ENCODE measurements at regions not wholly inside any gene's neighbourhood (a gene's known extent, or its start where the extent isn't known, plus 50 kb on each side); places are given as distances from the start of the nearest gene placed in this dataset.

DNA sequence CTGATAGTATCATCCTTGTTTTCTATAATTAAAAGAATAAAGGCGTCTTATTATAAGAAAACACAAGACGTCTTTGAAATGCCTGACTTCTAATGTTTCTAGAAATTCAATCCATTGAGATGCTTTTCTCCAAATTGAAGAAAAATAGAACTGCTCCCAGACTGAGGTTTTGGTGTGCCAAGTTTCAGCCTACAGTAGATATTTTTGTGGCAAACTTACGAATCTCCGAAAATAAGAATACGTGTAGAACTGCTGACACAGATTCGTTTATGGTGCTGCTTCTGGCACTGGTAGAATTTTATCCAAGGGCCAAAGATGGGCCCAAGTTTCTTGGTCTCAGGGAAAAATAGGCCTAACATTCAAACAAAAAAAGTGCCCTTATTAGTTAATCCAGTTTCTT lies 554.5 kb upstream of the NR5A2 start:
- Histone ChIP-seq H3K9me3 (ENCODE audit: insufficient read depth, low read length, severe bottlenecking) (peaks cover 3% of the 10 kb centered on the region), H3K4me3 (ENCODE audit: low read depth in 1 of 2, low read length in 2 of 2) (no peak overlapping the region), H3K4me1 (ENCODE audit: insufficient read depth, low read length) (no peaks in the 10 kb centered on the region), H3K9ac (ENCODE audit: low read depth, low read length) (no peak overlapping the region), H3K27me3 (ENCODE audit: insufficient read depth, low read length, poor library complexity) (no peaks in the 10 kb centered on the region), H3K4me2 (ENCODE audit: insufficient read depth, low read length) (no peak overlapping the region), H3K27ac (ENCODE audit: low read length) (no peak overlapping the region), H4K20me1 (ENCODE audit: insufficient read depth, low read length) (no peaks in the 10 kb centered on the region), H3K79me2 (ENCODE audit: insufficient read depth, low read length) (no peaks in the 10 kb centered on the region), H2AFZ (ENCODE audit: low read depth, low read length) (no peak overlapping the region), H3K36me3 (ENCODE audit: insufficient read depth, low read length) (no peaks in the 10 kb centered on the region)
- TF ChIP-seq, protein P1, sequence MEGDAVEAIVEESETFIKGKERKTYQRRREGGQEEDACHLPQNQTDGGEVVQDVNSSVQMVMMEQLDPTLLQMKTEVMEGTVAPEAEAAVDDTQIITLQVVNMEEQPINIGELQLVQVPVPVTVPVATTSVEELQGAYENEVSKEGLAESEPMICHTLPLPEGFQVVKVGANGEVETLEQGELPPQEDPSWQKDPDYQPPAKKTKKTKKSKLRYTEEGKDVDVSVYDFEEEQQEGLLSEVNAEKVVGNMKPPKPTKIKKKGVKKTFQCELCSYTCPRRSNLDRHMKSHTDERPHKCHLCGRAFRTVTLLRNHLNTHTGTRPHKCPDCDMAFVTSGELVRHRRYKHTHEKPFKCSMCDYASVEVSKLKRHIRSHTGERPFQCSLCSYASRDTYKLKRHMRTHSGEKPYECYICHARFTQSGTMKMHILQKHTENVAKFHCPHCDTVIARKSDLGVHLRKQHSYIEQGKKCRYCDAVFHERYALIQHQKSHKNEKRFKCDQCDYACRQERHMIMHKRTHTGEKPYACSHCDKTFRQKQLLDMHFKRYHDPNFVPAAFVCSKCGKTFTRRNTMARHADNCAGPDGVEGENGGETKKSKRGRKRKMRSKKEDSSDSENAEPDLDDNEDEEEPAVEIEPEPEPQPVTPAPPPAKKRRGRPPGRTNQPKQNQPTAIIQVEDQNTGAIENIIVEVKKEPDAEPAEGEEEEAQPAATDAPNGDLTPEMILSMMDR (IDR thresholded peaks at IDR 0.05; ENCODE audit: borderline replicate concordance, extremely low read depth, low read length, poor library complexity, severe bottlenecking): no peak
- TF ChIP-seq EZH2 (IDR thresholded peaks at IDR 0.05; ENCODE audit: borderline replicate concordance, low read depth, low read length, severe bottlenecking): no peak
- no peak for ATAC-seq (ENCODE audit: insufficient read depth, low read depth)
- DNase-seq: no peak

DNA sequence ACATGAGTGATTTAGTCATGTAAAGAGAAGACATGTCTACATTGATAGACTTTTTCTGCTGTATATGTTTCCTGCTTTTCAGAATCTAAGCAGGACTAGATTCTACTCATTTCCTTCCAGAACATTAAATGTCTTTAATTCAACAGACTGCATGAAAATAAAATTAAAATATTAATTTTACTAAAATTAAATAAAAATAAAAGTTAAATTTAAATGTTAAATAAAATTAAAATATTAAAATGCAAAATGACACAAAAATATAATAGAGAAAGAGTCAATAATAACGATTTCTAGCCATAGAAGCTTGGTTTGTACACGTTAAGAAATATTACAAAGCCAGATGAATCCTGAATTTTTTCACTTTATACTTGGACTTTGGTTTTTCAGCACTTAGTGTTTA lies 552.8 kb upstream of the NR5A2 start:
- no peak for ATAC-seq (ENCODE audit: insufficient read depth, low read depth)
- Histone ChIP-seq H3K4me3 (ENCODE audit: low read depth in 1 of 2, low read length in 2 of 2) (no peak overlapping the region), H3K27ac (ENCODE audit: low read length) (no peak overlapping the region)

DNA sequence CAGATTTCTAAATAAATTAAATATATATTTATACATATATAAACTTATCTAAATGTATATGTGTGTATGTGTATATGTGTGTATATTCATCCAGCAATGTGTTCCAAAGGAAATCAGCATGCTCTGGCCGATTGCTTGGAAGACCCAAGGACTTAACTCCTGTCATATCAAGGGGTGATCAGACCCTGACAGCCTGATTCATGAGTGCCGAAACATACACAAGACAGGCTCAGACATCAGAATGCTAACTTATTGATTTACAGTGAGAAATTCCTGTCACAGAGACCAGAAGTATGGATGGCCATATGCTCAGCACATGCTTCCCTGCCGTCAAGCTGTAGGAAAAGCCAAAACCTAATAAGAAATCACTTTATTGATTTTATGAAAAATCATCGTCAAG lies 545.1 kb upstream of the NR5A2 start:
- TF ChIP-seq, protein P1 (IDR thresholded peaks at IDR 0.05; ENCODE audit: borderline replicate concordance, extremely low read depth, low read length, poor library complexity, severe bottlenecking): no peak
- no peak for TF ChIP-seq EZH2 (IDR thresholded peaks at IDR 0.05; ENCODE audit: borderline replicate concordance, low read depth, low read length, severe bottlenecking)
- Histone ChIP-seq H2AFZ (ENCODE audit: low read depth, low read length) (no peak overlapping the region), H3K9ac (ENCODE audit: low read depth, low read length) (no peak overlapping the region), H3K27me3 (ENCODE audit: insufficient read depth, low read length, poor library complexity) (no peaks in the 10 kb centered on the region), H3K79me2 (ENCODE audit: insufficient read depth, low read length) (no peaks in the 10 kb centered on the region), H3K4me3 (ENCODE audit: low read depth in 1 of 2, low read length in 2 of 2) (no peak overlapping the region), H3K4me1 (ENCODE audit: insufficient read depth, low read length) (no peaks in the 10 kb centered on the region), H3K4me2 (ENCODE audit: insufficient read depth, low read length) (no peak overlapping the region), H3K9me3 (ENCODE audit: insufficient read depth, low read length, severe bottlenecking) (no peaks in the 10 kb centered on the region), H4K20me1 (ENCODE audit: insufficient read depth, low read length) (no peaks in the 10 kb centered on the region), H3K36me3 (ENCODE audit: insufficient read depth, low read length) (no peaks in the 10 kb centered on the region), H3K27ac (ENCODE audit: low read length) (no peak overlapping the region)
- ATAC-seq (ENCODE audit: insufficient read depth, low read depth) (no peak), DNase-seq (no peak)

More for the DNA sequence above, 552.8 kb upstream of the NR5A2 start:
- Histone ChIP-seq H3K4me1 (ENCODE audit: insufficient read depth, low read length) (no peaks in the 10 kb centered on the region), H3K27me3 (ENCODE audit: insufficient read depth, low read length, poor library complexity) (no peaks in the 10 kb centered on the region), H3K4me2 (ENCODE audit: insufficient read depth, low read length) (no peak overlapping the region), H2AFZ (ENCODE audit: low read depth, low read length) (no peak overlapping the region), H3K9me3 (ENCODE audit: insufficient read depth, low read length, severe bottlenecking) (no peaks in the 10 kb centered on the region), H3K79me2 (ENCODE audit: insufficient read depth, low read length) (no peaks in the 10 kb centered on the region), H3K36me3 (ENCODE audit: insufficient read depth, low read length) (no peaks in the 10 kb centered on the region), H3K9ac (ENCODE audit: low read depth, low read length) (no peak overlapping the region), H4K20me1 (ENCODE audit: insufficient read depth, low read length) (no peaks in the 10 kb centered on the region)
- DNase-seq: no peak
- TF ChIP-seq, protein P1 (IDR thresholded peaks at IDR 0.05; ENCODE audit: borderline replicate concordance, extremely low read depth, low read length, poor library complexity, severe bottlenecking): no peak
- TF ChIP-seq EZH2 (IDR thresholded peaks at IDR 0.05; ENCODE audit: borderline replicate concordance, low read depth, low read length, severe bottlenecking): no peak

DNA sequence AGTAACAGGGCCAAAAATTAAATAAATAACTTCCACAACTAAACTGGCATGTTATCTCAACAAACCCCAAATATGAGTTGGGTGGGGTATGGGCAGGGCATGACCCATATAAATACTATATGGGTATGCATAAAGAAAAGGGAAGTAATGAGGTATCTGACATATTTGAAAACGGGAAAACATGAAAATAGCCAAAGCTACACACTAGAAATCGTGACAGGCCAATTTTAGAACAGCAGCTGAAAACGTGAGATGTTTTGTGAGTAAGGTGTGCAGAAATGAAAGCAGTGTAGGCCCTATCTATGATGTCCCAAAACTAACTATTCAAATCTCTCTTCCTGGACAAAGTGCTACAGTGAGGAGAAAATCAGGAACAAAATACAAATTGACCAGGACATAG lies 537.9 kb upstream of the NR5A2 start:
- no peaks in the 10 kb centered on the region for H3K36me3 ChIP-seq (ENCODE audit: insufficient read depth, low read length)
- H3K4me1 ChIP-seq (ENCODE audit: insufficient read depth, low read length): peaks cover 7% of the 10 kb centered on the region; the same call in 1 of the 2 replicates
- no peaks in the 10 kb centered on the region for H3K79me2 ChIP-seq (ENCODE audit: insufficient read depth, low read length)
- no peak overlapping the region for H3K27ac ChIP-seq (ENCODE audit: low read length)
- H2AFZ ChIP-seq (ENCODE audit: low read depth, low read length): peak overlapping the region; percentile 70
- no peak for ATAC-seq (ENCODE audit: insufficient read depth, low read depth)
- no peak overlapping the region for H3K9ac ChIP-seq (ENCODE audit: low read depth, low read length)
- TF ChIP-seq EZH2 (IDR thresholded peaks at IDR 0.05; ENCODE audit: borderline replicate concordance, low read depth, low read length, severe bottlenecking): no peak
- TF ChIP-seq, protein P1 (IDR thresholded peaks at IDR 0.05; ENCODE audit: borderline replicate concordance, extremely low read depth, low read length, poor library complexity, severe bottlenecking): no peak
- peaks cover 10% of the 10 kb centered on the region for H3K9me3 ChIP-seq (ENCODE audit: insufficient read depth, low read length, severe bottlenecking)
- H4K20me1 ChIP-seq (ENCODE audit: insufficient read depth, low read length): no peaks in the 10 kb centered on the region
- no peaks in the 10 kb centered on the region for H3K27me3 ChIP-seq (ENCODE audit: insufficient read depth, low read length, poor library complexity)
- no peak for DNase-seq
- no peak overlapping the region for H3K4me3 ChIP-seq (ENCODE audit: low read depth in 1 of 2, low read length in 2 of 2)
- no peak overlapping the region for H3K4me2 ChIP-seq (ENCODE audit: insufficient read depth, low read length)

Data from DND-41 (cell line).